KBM-7 (cell line): ENCODE measurements at regions not wholly inside any gene's neighbourhood (a gene's known extent, or its start where the extent isn't known, plus 50 kb on each side); places are given as distances from the start of the nearest gene placed in this dataset.
"Not testable (repeated sequence)": the region's sequence is repeated elsewhere in the genome, so short reads cannot be mapped to it uniquely, and the experiment has no call there.

Experiments used
- DNase-seq: peaks from one replicate; pipeline ENCODE4 v3.0.0-alpha.2; 2015
- in situ Hi-C: fragments of 300-500 bp; cut with MboI; formaldehyde crosslinking; loops from 2 replicates; pipeline ENCODE4 v1.14.3; 2020; ENCODE audit warnings: low sequenced_read_pairs, low pct_unique_long_range_greater_than_20kb, mixed read lengths

GRCh38 chr1:9440261-9440660 is 99.0 kb upstream of the SLC25A33 start:
- in situ Hi-C loops = loop anchor here (10.0 kb wide), 1 partner anchor 65 kb away; no protein-coding TSS in a partner anchor
- no peak for DNase-seq

- in situ Hi-C loops = loop anchor here (10.0 kb wide), 1 partner anchor 64 kb away; no protein-coding TSS in a partner anchor
- no peak for DNase-seq
Observed at GRCh38 chr1:9440763-9441194, 98.5 kb upstream of the SLC25A33 start.

- in situ Hi-C loops = loop anchor here (10.0 kb wide), 1 partner anchor 63 kb away; no protein-coding TSS in a partner anchor
- no peak for DNase-seq
Observed at GRCh38 chr1:9441451-9442133, 97.7 kb upstream of the SLC25A33 start.

- in situ Hi-C loops = loop anchor here (10.0 kb wide), 1 partner anchor 62 kb away; no protein-coding TSS in a partner anchor
- no peak for DNase-seq
Observed at GRCh38 chr1:9442278-9442846, 96.9 kb upstream of the SLC25A33 start.

- in situ Hi-C loops = loop anchor here (10.0 kb wide), 1 partner anchor 62 kb away; no protein-coding TSS in a partner anchor
- no peak for DNase-seq
Observed at GRCh38 chr1:9442986-9443385, 96.3 kb upstream of the SLC25A33 start.

- no peak for DNase-seq
- in situ Hi-C loops = loop anchor here (10.0 kb wide), 1 partner anchor 61 kb away; no protein-coding TSS in a partner anchor
Observed at GRCh38 chr1:9443913-9444445, 95.3 kb upstream of the SLC25A33 start.

- no peak for DNase-seq
- in situ Hi-C loops = loop anchor here (10.0 kb wide), 1 partner anchor 60 kb away; no protein-coding TSS in a partner anchor
Observed at GRCh38 chr1:9444532-9444931, 94.7 kb upstream of the SLC25A33 start.

- not testable (repeated sequence) for DNase-seq
- in situ Hi-C loops = loop anchor here (10.0 kb wide), 1 partner anchor 60 kb away; no protein-coding TSS in a partner anchor
Observed at GRCh38 chr1:9445081-9445480, 94.2 kb upstream of the SLC25A33 start.

- in situ Hi-C loops = loop anchor here (10.0 kb wide), 1 partner anchor 57 kb away; no protein-coding TSS in a partner anchor
- no peak for DNase-seq
Observed at GRCh38 chr1:9447215-9447960, 91.9 kb upstream of the SLC25A33 start.

GRCh38 chr1:9448132-9449109 is 90.8 kb upstream of the SLC25A33 start:
- DNase-seq = no peak
- in situ Hi-C loops = loop anchor here (10.0 kb wide), 1 partner anchor 56 kb away; no protein-coding TSS in a partner anchor

GRCh38 chr1:9449110-9449627 is 90.1 kb upstream of the SLC25A33 start:
- in situ Hi-C loops = loop anchor here (10.0 kb wide), 1 partner anchor 56 kb away; no protein-coding TSS in a partner anchor
- DNase-seq = no peak

- no peak for DNase-seq
Observed at GRCh38 chr1:9449976-9450696, 89.1 kb upstream of the SLC25A33 start.

GRCh38 chr1:9451081-9451480 is 88.2 kb upstream of the SLC25A33 start:
- peak; percentile 60 for DNase-seq
- in situ Hi-C loops = loop anchor here (10.0 kb wide), 1 partner anchor 166 kb away; no protein-coding TSS in a partner anchor

More at GRCh38 chr1:9449976-9450696, 89.1 kb upstream of the SLC25A33 start:
- in situ Hi-C loops = loop anchor here (10.0 kb wide), 2 partner anchors 55 to 165 kb away; no protein-coding TSS in a partner anchor

- DNase-seq = no peak
- in situ Hi-C loops = loop anchor here (10.0 kb wide), 1 partner anchor 168 kb away; no protein-coding TSS in a partner anchor
Observed at GRCh38 chr1:9452516-9453140, 86.6 kb upstream of the SLC25A33 start.

- DNase-seq = no peak
- in situ Hi-C loops = loop anchor here (10.0 kb wide), 1 partner anchor 169 kb away; no protein-coding TSS in a partner anchor
Observed at GRCh38 chr1:9453375-9453774, 85.9 kb upstream of the SLC25A33 start.

- DNase-seq = no peak
- in situ Hi-C loops = loop anchor here (10.0 kb wide), 1 partner anchor 169 kb away; no protein-coding TSS in a partner anchor
Observed at GRCh38 chr1:9453779-9454418, 85.4 kb upstream of the SLC25A33 start.
